H9 (cell line): ENCODE measurements at regions not wholly inside any gene's neighbourhood (a gene's known extent, or its start where the extent isn't known, plus 50 kb on each side); places are given as distances from the start of the nearest gene placed in this dataset.

Experiments used
- DNase-seq: peaks from one replicate; pipeline ENCODE4 v3.0.0-alpha.2; 2017
- H2AFZ ChIP-seq: one replicate; pipeline ENCODE4 v1.6.1; 2013; ENCODE audit warnings: mild to moderate bottlenecking, low read length, control low read depth, moderate library complexity
- H2AK5ac ChIP-seq: 2 replicates; pipeline ENCODE4 v1.6.1; 2013; ENCODE audit warnings: low read length, control low read depth, mixed read lengths; ENCODE audit not compliant: insufficient read length
- H2BK120ac ChIP-seq: one replicate; pipeline ENCODE4 v1.6.1; 2013; ENCODE audit warnings: low read depth, mild to moderate bottlenecking, low read length, control low read depth, inconsistent platforms; ENCODE audit not compliant: poor library complexity, severe bottlenecking
- H2BK12ac ChIP-seq: 2 replicates; pipeline ENCODE4 v1.6.1; 2013; ENCODE audit warnings: low read length, control low read depth, mixed read lengths, low read depth; ENCODE audit not compliant: insufficient read length
- H2BK15ac ChIP-seq: 2 replicates; pipeline ENCODE4 v1.6.1; 2013; ENCODE audit warnings: low read depth, low read length, control low read depth
- H2BK20ac ChIP-seq: one replicate; pipeline ENCODE4 v1.6.1; 2013; ENCODE audit warnings: low read depth, mild to moderate bottlenecking, low read length, control low read depth, inconsistent platforms; ENCODE audit not compliant: poor library complexity, severe bottlenecking
- H2BK5ac ChIP-seq: 2 replicates; pipeline ENCODE4 v1.6.1; 2013; ENCODE audit warnings: low read length, control low read depth, mixed read lengths; ENCODE audit not compliant: insufficient read length
- H3K14ac ChIP-seq: 2 replicates; pipeline ENCODE4 v1.6.1; 2013; ENCODE audit warnings: low read length, control low read depth; ENCODE audit not compliant: insufficient read depth
- H3K18ac ChIP-seq: 2 replicates; pipeline ENCODE4 v1.6.1; 2013; ENCODE audit warnings: low read depth, mild to moderate bottlenecking, mixed read lengths, low read length, control low read depth; ENCODE audit not compliant: insufficient read length
- H3K23ac ChIP-seq: 2 replicates; pipeline ENCODE4 v1.6.1; 2013; ENCODE audit warnings: low read length, control low read depth, mixed read lengths, low read depth; ENCODE audit not compliant: insufficient read length
- H3K23me2 ChIP-seq: 2 replicates; pipeline ENCODE4 v1.6.1; 2013; ENCODE audit warnings: low read depth, mild to moderate bottlenecking, mixed read lengths, low read length, control low read depth; ENCODE audit not compliant: insufficient read length, poor library complexity, severe bottlenecking
- H3K27ac ChIP-seq: 2 replicates; pipeline ENCODE4 v1.5.1; 2013; ENCODE audit warnings: low read length, control low read depth, mixed read lengths, low read depth; ENCODE audit not compliant: insufficient read length
- H3K27me3 ChIP-seq: 2 replicates; pipeline ENCODE4 v1.6.1; 2013; ENCODE audit warnings: low read length, control low read depth, inconsistent platforms; ENCODE audit not compliant: insufficient read depth
- H3K4ac ChIP-seq: 2 replicates; pipeline ENCODE4 v1.6.1; 2013; ENCODE audit warnings: low read depth, mild to moderate bottlenecking, control low read depth, inconsistent platforms, low read length, moderate library complexity
- H3K4me1 ChIP-seq: 2 replicates; pipeline ENCODE4 v1.6.1; 2013; ENCODE audit warnings: low read length, control low read depth, inconsistent platforms; ENCODE audit not compliant: insufficient read depth
- H3K4me2 ChIP-seq: 2 replicates; pipeline ENCODE4 v1.6.1; 2013; ENCODE audit warnings: low read length, control low read depth, mixed read lengths; ENCODE audit not compliant: insufficient read length, insufficient read depth
- H3K56ac ChIP-seq: 2 replicates; pipeline ENCODE4 v1.6.1; 2013; ENCODE audit warnings: low read depth, mild to moderate bottlenecking, mixed read lengths, low read length, control low read depth; ENCODE audit not compliant: insufficient read length
- H3K79me1 ChIP-seq: 2 replicates; pipeline ENCODE4 v1.6.1; 2013; ENCODE audit warnings: low read depth, mild to moderate bottlenecking, moderate library complexity, low read length, control low read depth, inconsistent platforms; ENCODE audit not compliant: insufficient read depth, poor library complexity, severe bottlenecking
- H3K79me2 ChIP-seq: 2 replicates; pipeline ENCODE4 v1.6.1; 2013; ENCODE audit warnings: low read length, control low read depth, inconsistent platforms; ENCODE audit not compliant: insufficient read depth
- H3K9ac ChIP-seq: 2 replicates; pipeline ENCODE4 v1.6.1; 2013; ENCODE audit warnings: low read length, control low read depth, mixed read lengths; ENCODE audit not compliant: insufficient read length; ENCODE audit errors: extremely low read depth
- H3K9me3 ChIP-seq: one replicate; pipeline ENCODE4 v1.6.1; 2013; ENCODE audit warnings: low read depth, low read length, inconsistent platforms; ENCODE audit not compliant: control insufficient read depth
- H3T11ph ChIP-seq: one replicate; pipeline ENCODE4 v1.6.1; 2013; ENCODE audit warnings: mild to moderate bottlenecking, low read length, control low read depth, inconsistent platforms
- H4K20me1 ChIP-seq: one replicate; pipeline ENCODE4 v1.6.1; 2013; ENCODE audit not compliant: control insufficient read depth, insufficient read length, insufficient read depth
- H4K5ac ChIP-seq: 2 replicates; pipeline ENCODE4 v1.6.1; 2013; ENCODE audit warnings: low read depth, mild to moderate bottlenecking, mixed read lengths, low read length, control low read depth; ENCODE audit not compliant: insufficient read length
- H4K8ac ChIP-seq: replicated peaks from 2 replicates; pipeline ENCODE4 v1.6.1; 2013; ENCODE audit warnings: low read length, control low read depth, mixed read lengths, low read depth; ENCODE audit not compliant: insufficient read length
- H4K91ac ChIP-seq: 2 replicates; pipeline ENCODE4 v1.6.1; 2013; ENCODE audit warnings: low read depth, mild to moderate bottlenecking, moderate library complexity, mixed read lengths, low read length, control low read depth; ENCODE audit not compliant: insufficient read length
- H3K27ac Mint-ChIP-seq, 3 experiments: 2 replicates in 2 of 3; 3 replicates in 1 of 3; pipeline ENCODE4 v1.8.0; 2020 to 2021; ENCODE audit warnings: mixed read lengths in 3 of 3, mild to moderate bottlenecking in 1 of 3, moderate library complexity in 1 of 3
- H3K27me3 Mint-ChIP-seq: 2 replicates; pipeline ENCODE4 v1.8.0; 2021; ENCODE audit warnings: low read depth, mild to moderate bottlenecking, moderate library complexity, mixed read lengths
- H3K36me3 Mint-ChIP-seq, 3 experiments: 2 replicates in 2 of 3; 3 replicates in 1 of 3; pipeline ENCODE4 v1.8.0; 2020 to 2021; ENCODE audit warnings: low read depth in 3 of 3, mixed read lengths in 3 of 3; ENCODE audit not compliant: insufficient read depth in 1 of 3
- H3K4me1 Mint-ChIP-seq, 2 experiments: 2 replicates each; pipeline ENCODE4 v1.8.0; 2020; ENCODE audit warnings: mixed read lengths in 2 of 2
- H3K4me3 Mint-ChIP-seq, 2 experiments: 2 replicates in 1 of 2; 3 replicates in 1 of 2; pipeline ENCODE4 v1.8.0; 2020 to 2021; ENCODE audit warnings: mild to moderate bottlenecking in 2 of 2, mixed read lengths in 2 of 2, moderate library complexity in 1 of 2
- H3K9me3 Mint-ChIP-seq, 2 experiments: 2 replicates in 1 of 2; 3 replicates in 1 of 2; pipeline ENCODE4 v1.8.0; 2020; ENCODE audit warnings: mild to moderate bottlenecking in 2 of 2, mixed read lengths in 2 of 2, moderate library complexity in 1 of 2
- CTCF ChIP-seq: fragments of 200-600 bp; sonication (generic); conservative IDR thresholded peaks from 3 replicates; pipeline ENCODE4 v1.8.0; 2021; ENCODE audit warnings: antibody characterized with exemption, mild to moderate bottlenecking
- WGBS: extraction: QIAGEN DNeasy Blood & Tissue Kit; methylation state at CpG from one replicate; pipeline ENCODE4 v1.1.7; 2013; ENCODE audit warnings: missing lambda C conversion rate, low lambda C conversion rate, mixed read lengths; ENCODE audit not compliant: insufficient read length; ENCODE audit errors: extremely low coverage; 5-methylcytosine and 5-hydroxymethylcytosine counted together

DNA sequence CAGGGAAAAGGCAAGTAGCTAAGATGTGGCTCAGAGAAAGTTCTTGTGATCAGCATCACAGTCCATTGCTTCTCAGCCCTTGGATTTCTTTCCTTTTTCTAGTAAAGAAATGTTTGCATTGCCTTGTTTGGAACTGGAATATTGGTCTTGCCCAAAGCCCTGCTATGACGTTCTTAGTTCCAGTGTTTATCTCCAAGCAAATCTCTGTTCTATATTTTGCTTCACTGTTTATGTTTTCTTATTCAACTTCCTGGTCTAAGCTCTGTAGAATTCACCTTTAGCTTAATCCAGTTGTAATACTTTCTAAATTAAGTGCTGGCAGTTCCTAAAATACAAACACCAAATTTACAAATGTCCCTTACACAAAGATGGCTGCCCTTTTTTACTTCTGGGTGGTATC, 88.7 kb upstream of the ZNF438 start:
- DNase-seq: no peak
- H3K79me2 ChIP-seq: no peaks in the 10 kb centered on the region
- peaks cover under 1% of the 10 kb centered on the region in 2 experiments; a peak in 4 of 5 replicates for H3K9me3 Mint-ChIP-seq
- H2AK5ac ChIP-seq: no peak overlapping the region
- TF ChIP-seq CTCF: no peak
- H3K56ac ChIP-seq: no peak overlapping the region
- H2BK15ac ChIP-seq: no peak overlapping the region
- no peak overlapping the region for H3K14ac ChIP-seq
- no peak overlapping the region for H3K9ac ChIP-seq
- peaks cover 2% of the 10 kb centered on the region for H3K27me3 Mint-ChIP-seq
- WGBS: no CpG with 5 or more reads among the region's 1 CpG
- H2BK5ac ChIP-seq: no peak overlapping the region
- peaks cover 0 to 2% (median under 1%) of the 10 kb centered on the region in 3 experiments; a peak in 3 of 7 replicates for H3K36me3 Mint-ChIP-seq
- no peak overlapping the region for H3K27ac Mint-ChIP-seq
- H3K79me1 ChIP-seq: no peaks in the 10 kb centered on the region
- no peak overlapping the region for H3K23ac ChIP-seq
- no peak overlapping the region for H3K18ac ChIP-seq
- H2BK20ac ChIP-seq: no peak overlapping the region
- no peak overlapping the region for H4K91ac ChIP-seq
- H4K8ac ChIP-seq: no peak overlapping the region
- H4K5ac ChIP-seq: no peak overlapping the region
- H3T11ph ChIP-seq: no peak overlapping the region
- no peaks in the 10 kb centered on the region for H3K9me3 ChIP-seq
- no peak overlapping the region for H3K27ac ChIP-seq
- no peak overlapping the region for H3K4me3 Mint-ChIP-seq
- H3K4me1 ChIP-seq: no peaks in the 10 kb centered on the region
- H2AFZ ChIP-seq: no peak overlapping the region
- H3K27me3 ChIP-seq: no peaks in the 10 kb centered on the region
- no peak overlapping the region for H3K4ac ChIP-seq
- H3K4me1 Mint-ChIP-seq: no peaks in the 10 kb centered on the region
- no peak overlapping the region for H3K4me2 ChIP-seq
- no peaks in the 10 kb centered on the region for H3K23me2 ChIP-seq
- no peaks in the 10 kb centered on the region for H4K20me1 ChIP-seq
- H2BK12ac ChIP-seq: no peak overlapping the region
- no peak overlapping the region for H2BK120ac ChIP-seq
